ENCODE measurements at regions not wholly inside any gene's neighbourhood (a gene's known extent, or its start where the extent isn't known, plus 50 kb on each side); places are given as distances from the start of the nearest gene placed in this dataset.

- intact Hi-C loops (cut with micrococcal nuclease; ENCODE audit: unreplicated experiment) = no loop called here
- POLR2A ChIA-PET = no interaction called here
Observed at GRCh38 chr18:30650499-30650898, 392.0 kb downstream of the DSC3 start.

GRCh38 chr18:30644158-30644557 is 398.4 kb downstream of the DSC3 start:
- POLR2A ChIA-PET = no interaction called here
- no peaks in the 10 kb centered on the region for H3K27me3 ChIP-seq (ENCODE audit: control insufficient read depth, insufficient read depth, low read length)
- H3K9me3 ChIP-seq (ENCODE audit: control insufficient read depth, insufficient read depth, low read depth, low read length) = no peaks in the 10 kb centered on the region
- no peak for TF ChIP-seq TCF7L2 (IDR thresholded peaks at IDR 0.05; ENCODE audit: low read depth, low read length)
- no peak for TF ChIP-seq POLR2AphosphoS5 (IDR thresholded peaks at IDR 0.05; ENCODE audit: low read depth, low read length)
- TF ChIP-seq SIN3A (IDR thresholded peaks at IDR 0.05; ENCODE audit: borderline replicate concordance, insufficient read depth, low read depth, low read length) = no peak
- TF ChIP-seq CTCF (IDR thresholded peaks at IDR 0.05) = no peak
- no peak for TF ChIP-seq REST (IDR thresholded peaks at IDR 0.05; ENCODE audit: insufficient read depth in 1 of 2, low read depth in 2 of 2, low read length in 1 of 2)
- H3K4me1 ChIP-seq (ENCODE audit: control insufficient read depth, insufficient read depth, low read length) = no peaks in the 10 kb centered on the region
- intact Hi-C loops (cut with micrococcal nuclease; ENCODE audit: unreplicated experiment) = no loop called here
- DNase-seq (ENCODE audit: low read depth, low spot score) (no peak), ATAC-seq (no peak)
- no TSS peak for BruUV-seq (replicated peaks)
- no peak overlapping the region for H3K27ac ChIP-seq (ENCODE audit: low read length)
- CTCF ChIA-PET = no interaction called here
- in situ Hi-C loops (cut with HindIII; ENCODE audit: low pct_unique_long_range_greater_than_20kb, low sequenced_read_pairs) = no loop called here
- no peaks in the 10 kb centered on the region for H3K36me3 ChIP-seq (ENCODE audit: control insufficient read depth, insufficient read depth, low read length)
- no peak overlapping the region for H3K4me3 ChIP-seq (ENCODE audit: low read depth in 2 of 2, low read length in 2 of 2)

More at GRCh38 chr18:30650499-30650898, 392.0 kb downstream of the DSC3 start:
- no peak for DNase-seq (ENCODE audit: low read depth, low spot score)
- Histone ChIP-seq H3K4me3 (ENCODE audit: low read depth in 2 of 2, low read length in 2 of 2) (no peak overlapping the region), H3K27me3 (ENCODE audit: control insufficient read depth, insufficient read depth, low read length) (no peaks in the 10 kb centered on the region), H3K36me3 (ENCODE audit: control insufficient read depth, insufficient read depth, low read length) (no peaks in the 10 kb centered on the region), H3K9me3 (ENCODE audit: control insufficient read depth, insufficient read depth, low read depth, low read length) (no peaks in the 10 kb centered on the region), H3K4me1 (ENCODE audit: control insufficient read depth, insufficient read depth, low read length) (no peaks in the 10 kb centered on the region), H3K27ac (ENCODE audit: low read length) (no peak overlapping the region)
- TF ChIP-seq REST (IDR thresholded peaks at IDR 0.05; ENCODE audit: insufficient read depth in 1 of 2, low read depth in 2 of 2, low read length in 1 of 2) (no peak), TCF7L2 (IDR thresholded peaks at IDR 0.05; ENCODE audit: low read depth, low read length) (no peak), POLR2AphosphoS5 (IDR thresholded peaks at IDR 0.05; ENCODE audit: low read depth, low read length) (no peak), SIN3A (IDR thresholded peaks at IDR 0.05; ENCODE audit: borderline replicate concordance, insufficient read depth, low read depth, low read length) (no peak), CTCF (IDR thresholded peaks at IDR 0.05) (no peak)
- in situ Hi-C loops (cut with HindIII; ENCODE audit: low pct_unique_long_range_greater_than_20kb, low sequenced_read_pairs) = no loop called here
- no TSS peak for BruUV-seq (replicated peaks)
- no peak for ATAC-seq
- CTCF ChIA-PET = no interaction called here

All from Panc1 (cell line).